Neural cell (in vitro differentiated cells): ENCODE measurements at regions not wholly inside any gene's neighbourhood (a gene's known extent, or its start where the extent isn't known, plus 50 kb on each side); places are given as distances from the start of the nearest gene placed in this dataset.
A peak's percentile ranks its signal among the peaks of the same experiment; 100 is the strongest.

Experiments
- H2AFZ ChIP-seq: fragments of 200-600, 300-800 bp; sonication (generic), shearing (Covaris generic); 2 replicates; pipeline ENCODE4 v1.6.0; 2014; ENCODE audit warnings: low read depth, mild to moderate bottlenecking, antibody characterized with exemption, low read length, moderate library complexity
- H3F3A ChIP-seq: fragments of 200-600 bp; shearing (Covaris generic); 2 replicates; pipeline ENCODE4 v1.6.1; 2016; ENCODE audit warnings: mild to moderate bottlenecking, moderate library complexity, mixed read lengths, antibody characterized with exemption, low read length; ENCODE audit not compliant: insufficient read depth, poor library complexity, severe bottlenecking
- H3K27ac ChIP-seq: fragments of 200-600, 300-800 bp; sonication (generic), shearing (Covaris generic); 2 replicates; pipeline ENCODE4 v1.5.1; 2014; ENCODE audit warnings: mild to moderate bottlenecking, low read length, moderate library complexity
- H3K27me3 ChIP-seq: fragments of 300-800, 200-600 bp; sonication (generic), shearing (Covaris generic); 2 replicates; pipeline ENCODE4 v1.6.0; 2014; ENCODE audit warnings: mild to moderate bottlenecking, low read depth, low read length, moderate library complexity; ENCODE audit not compliant: insufficient read depth
- H3K36me3 ChIP-seq: fragments of 300-800, 200-600 bp; sonication (generic), shearing (Covaris generic); 2 replicates; pipeline ENCODE4 v1.5.1; 2014; ENCODE audit warnings: mild to moderate bottlenecking, antibody characterized with exemption, low read length, moderate library complexity; ENCODE audit not compliant: insufficient read depth
- H3K4me2 ChIP-seq: fragments of 300-800, 200-600 bp; sonication (generic), shearing (Covaris generic); 2 replicates; pipeline ENCODE4 v1.6.0; 2014; ENCODE audit warnings: mild to moderate bottlenecking, low read length
- H3K4me3 ChIP-seq: fragments of 300-800, 200-600 bp; sonication (generic), shearing (Covaris generic); 2 replicates; pipeline ENCODE4 v1.5.1; 2014; ENCODE audit warnings: mild to moderate bottlenecking, low read length, moderate library complexity
- H3K79me2 ChIP-seq: fragments of 200-600 bp; shearing (Covaris generic); replicated peaks from 2 replicates; pipeline ENCODE4 v1.6.0; 2014; ENCODE audit warnings: mild to moderate bottlenecking, low read length, moderate library complexity; ENCODE audit not compliant: insufficient read depth
- H3K9ac ChIP-seq: fragments of 300-800, 200-600 bp; sonication (generic), shearing (Covaris generic); 2 replicates; pipeline ENCODE4 v1.6.1; 2016; ENCODE audit warnings: mild to moderate bottlenecking, low read length, mixed read lengths
- H3K9me2 ChIP-seq: fragments of 200-600 bp; shearing (Covaris generic); 2 replicates; pipeline ENCODE4 v1.6.1; 2016; ENCODE audit warnings: mild to moderate bottlenecking, low read length, mixed read lengths; ENCODE audit not compliant: insufficient read depth
- H3K9me3 ChIP-seq: fragments of 200-600, 300-800 bp; sonication (generic), shearing (Covaris generic); 2 replicates; pipeline ENCODE4 v1.6.1; 2016; ENCODE audit warnings: mild to moderate bottlenecking, mixed run types, low read length, moderate library complexity, mixed read lengths
- H4K20me1 ChIP-seq: fragments of 200-600 bp; shearing (Covaris generic); 2 replicates; pipeline ENCODE4 v1.6.1; 2016; ENCODE audit warnings: mild to moderate bottlenecking, mixed run types; ENCODE audit not compliant: insufficient read depth
- MXI1 ChIP-seq: fragments of 450-650 bp; conservative IDR thresholded peaks from 2 replicates; pipeline ENCODE4 v1.6.1; 2014; ENCODE audit warnings: antibody characterized with exemption, mild to moderate bottlenecking; ENCODE audit not compliant: poor library complexity, severe bottlenecking
- RAD21 ChIP-seq: fragments of 450-650 bp; conservative IDR thresholded peaks from 2 replicates; pipeline ENCODE4 v1.6.1; 2014; ENCODE audit warnings: antibody characterized with exemption, mild to moderate bottlenecking, moderate library complexity
- TAF1 ChIP-seq: IDR thresholded peaks from 2 replicates; pipeline ENCODE4 v1.6.1; 2012; ENCODE audit warnings: low read depth
- small RNA-seq, 3 experiments: library from RNA; depleted of rRNA; stranded (forward); fragments of <200 nt; gene quantifications; one replicate each; pipeline ENCODE3, GENCODE V24; 2012
- TF ChIP-seq, protein P1 (sequence below): fragments of 450-650 bp; IDR thresholded peaks from 2 replicates; pipeline ENCODE4 v1.5.1; 2014; ENCODE audit warnings: antibody characterized with exemption, mild to moderate bottlenecking, moderate library complexity; ENCODE audit not compliant: poor library complexity, severe bottlenecking

DNA sequence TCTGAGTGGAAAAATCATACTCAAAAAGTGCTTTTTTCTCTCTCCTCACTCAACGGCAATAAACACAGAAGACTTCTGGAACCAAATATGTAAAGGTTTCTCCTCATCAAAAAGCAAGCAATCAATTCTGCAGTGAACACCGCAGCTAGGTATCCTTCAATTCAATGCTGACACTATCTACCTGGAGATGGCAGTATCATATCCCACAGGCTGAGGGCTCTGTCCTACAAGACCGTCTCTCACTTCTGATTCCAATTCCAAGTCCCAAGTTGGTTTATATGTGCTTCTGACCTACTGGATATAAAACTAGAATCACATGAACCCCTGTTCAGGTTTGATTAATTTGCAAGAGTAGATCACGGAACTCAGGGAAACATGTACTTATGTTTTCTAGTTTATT is 59.7 kb upstream of the LUZP2 start:
- no peaks in the 10 kb centered on the region for H3K79me2 ChIP-seq
- no peaks in the 10 kb centered on the region for H3K27me3 ChIP-seq
- no peaks in the 10 kb centered on the region for H3K9me3 ChIP-seq
- H2AFZ ChIP-seq = no peak overlapping the region
- no peak for TF ChIP-seq RAD21
- TF ChIP-seq TAF1 = no peak
- TF ChIP-seq MXI1 = no peak
- TF ChIP-seq, protein P1, sequence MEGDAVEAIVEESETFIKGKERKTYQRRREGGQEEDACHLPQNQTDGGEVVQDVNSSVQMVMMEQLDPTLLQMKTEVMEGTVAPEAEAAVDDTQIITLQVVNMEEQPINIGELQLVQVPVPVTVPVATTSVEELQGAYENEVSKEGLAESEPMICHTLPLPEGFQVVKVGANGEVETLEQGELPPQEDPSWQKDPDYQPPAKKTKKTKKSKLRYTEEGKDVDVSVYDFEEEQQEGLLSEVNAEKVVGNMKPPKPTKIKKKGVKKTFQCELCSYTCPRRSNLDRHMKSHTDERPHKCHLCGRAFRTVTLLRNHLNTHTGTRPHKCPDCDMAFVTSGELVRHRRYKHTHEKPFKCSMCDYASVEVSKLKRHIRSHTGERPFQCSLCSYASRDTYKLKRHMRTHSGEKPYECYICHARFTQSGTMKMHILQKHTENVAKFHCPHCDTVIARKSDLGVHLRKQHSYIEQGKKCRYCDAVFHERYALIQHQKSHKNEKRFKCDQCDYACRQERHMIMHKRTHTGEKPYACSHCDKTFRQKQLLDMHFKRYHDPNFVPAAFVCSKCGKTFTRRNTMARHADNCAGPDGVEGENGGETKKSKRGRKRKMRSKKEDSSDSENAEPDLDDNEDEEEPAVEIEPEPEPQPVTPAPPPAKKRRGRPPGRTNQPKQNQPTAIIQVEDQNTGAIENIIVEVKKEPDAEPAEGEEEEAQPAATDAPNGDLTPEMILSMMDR = peak; percentile 8
- no peak overlapping the region for H3K4me3 ChIP-seq
- H3K4me2 ChIP-seq = no peak overlapping the region
- H3K36me3 ChIP-seq = no peaks in the 10 kb centered on the region
- no peaks in the 10 kb centered on the region for H4K20me1 ChIP-seq
- H3K9ac ChIP-seq = no peak overlapping the region
- H3F3A ChIP-seq = no peaks in the 10 kb centered on the region
- no peak overlapping the region for H3K27ac ChIP-seq
- H3K9me2 ChIP-seq = no peaks in the 10 kb centered on the region

Small RNA genes lying in the stretch of these regions (small RNA-seq; reads per million reads assigned to genes)
- gene AC100767.1 = 0 reads per million in 3 experiments
- gene MIR8054 = 0 reads per million in 3 experiments
- gene RNU6-783P = 0 reads per million in 3 experiments
